ENCODE measurements at regions not wholly inside any gene's neighbourhood (a gene's known extent, or its start where the extent isn't known, plus 50 kb on each side); places are given as distances from the start of the nearest gene placed in this dataset.

GRCh38 chr1:234893725-234894630 is 234.7 kb downstream of the TOMM20 start:
- 47 to 58% methylated on average over 6 to 11 of the region's 11 CpGs for WGBS, 2 donors (ENCODE audit: low coverage in 1 of 2)
- in situ Hi-C loops (cut with MboI; ENCODE audit: low pct_ligation_motif_present in 1 of 4, low pct_unique_long_range_greater_than_20kb in 1 of 4, low sequenced_read_pairs in 3 of 4): no loop called here

GRCh38 chr1:234893359-234893724 is 235.3 kb downstream of the TOMM20 start:
- WGBS, 2 donors (ENCODE audit: low coverage in 1 of 2): 89% methylated on average over 6 of the region's 6 CpGs; no CpG with 5 or more reads in 1 of the 2 donors
- Histone ChIP-seq H3K9me3 (no peaks in the 10 kb centered on the region), H3K27me3 (no peaks in the 10 kb centered on the region), H3K4me1 (peaks cover 0 to 9% (median 6%) of the 10 kb centered on the region in 4 donors), H3K36me3 (no peaks in the 10 kb centered on the region), H3K4me3 (no peak overlapping the region), H3K27ac (peak overlapping the region in 2 of 4 donors; percentile 37 to 46)
- no peak for DNase-seq
- intact Hi-C loops (cut with DNase I; ENCODE audit: low total_unique reads): no loop called here
- no peak for TF ChIP-seq CTCF (IDR thresholded peaks at IDR 0.05)
- TF ChIP-seq POLR2A (IDR thresholded peaks at IDR 0.05): no peak
- TF ChIP-seq EP300 (IDR thresholded peaks at IDR 0.05; ENCODE audit: low read depth): no peak
- TF ChIP-seq POLR2AphosphoS5 (IDR thresholded peaks at IDR 0.05): no peak
- in situ Hi-C loops (cut with MboI; ENCODE audit: low pct_ligation_motif_present in 1 of 4, low pct_unique_long_range_greater_than_20kb in 1 of 4, low sequenced_read_pairs in 3 of 4): no loop called here

More at GRCh38 chr1:234893725-234894630, 234.7 kb downstream of the TOMM20 start:
- H3K4me1 ChIP-seq: peaks cover 0 to 14% (median 9%) of the 10 kb centered on the region in 4 donors
- peak overlapping the region in 3 of 4 donors; percentile 24 to 46 (median 37) for H3K27ac ChIP-seq
- H3K9me3 ChIP-seq: no peaks in the 10 kb centered on the region
- no peak for TF ChIP-seq POLR2A (IDR thresholded peaks at IDR 0.05)
- TF ChIP-seq CTCF (IDR thresholded peaks at IDR 0.05): no peak
- TF ChIP-seq EP300 (IDR thresholded peaks at IDR 0.05; ENCODE audit: low read depth): no peak
- TF ChIP-seq POLR2AphosphoS5 (IDR thresholded peaks at IDR 0.05): no peak
- H3K36me3 ChIP-seq: no peaks in the 10 kb centered on the region
- no peak for DNase-seq
- no peak overlapping the region for H3K4me3 ChIP-seq
- intact Hi-C loops (cut with DNase I; ENCODE audit: low total_unique reads): no loop called here
- H3K27me3 ChIP-seq: no peaks in the 10 kb centered on the region

- Histone ChIP-seq H3K9me3 (no peaks in the 10 kb centered on the region), H3K36me3 (no peaks in the 10 kb centered on the region), H3K27ac (no peak overlapping the region), H3K27me3 (no peaks in the 10 kb centered on the region), H3K4me1 (peaks cover 0 to 9% (median 4%) of the 10 kb centered on the region in 4 donors), H3K4me3 (no peak overlapping the region)
- in situ Hi-C loops (cut with MboI; ENCODE audit: low pct_ligation_motif_present in 1 of 4, low pct_unique_long_range_greater_than_20kb in 1 of 4, low sequenced_read_pairs in 3 of 4): no loop called here
- TF ChIP-seq POLR2AphosphoS5 (IDR thresholded peaks at IDR 0.05) (no peak), EP300 (IDR thresholded peaks at IDR 0.05; ENCODE audit: low read depth) (no peak), POLR2A (IDR thresholded peaks at IDR 0.05) (no peak), CTCF (IDR thresholded peaks at IDR 0.05) (no peak)
- intact Hi-C loops (cut with DNase I; ENCODE audit: low total_unique reads): no loop called here
- 94% methylated on average over 4 of the region's 4 CpGs; no CpG with 5 or more reads in 1 of the 2 donors for WGBS, 2 donors (ENCODE audit: low coverage in 1 of 2)
- no peak for DNase-seq
Measured at GRCh38 chr1:234892642-234893041, 236.0 kb downstream of the TOMM20 start.

- TF ChIP-seq POLR2AphosphoS5 (IDR thresholded peaks at IDR 0.05) (no peak), POLR2A (IDR thresholded peaks at IDR 0.05) (no peak), CTCF (IDR thresholded peaks at IDR 0.05) (no peak), EP300 (IDR thresholded peaks at IDR 0.05; ENCODE audit: low read depth) (no peak)
- no peak overlapping the region for H3K4me3 ChIP-seq
- no peaks in the 10 kb centered on the region for H3K27me3 ChIP-seq
- WGBS, 2 donors (ENCODE audit: low coverage in 1 of 2): 40 to 73% methylated on average over 1 to 3 of the region's 3 CpGs
- no peaks in the 10 kb centered on the region for H3K36me3 ChIP-seq
- peaks cover 0 to 14% (median 9%) of the 10 kb centered on the region in 4 donors for H3K4me1 ChIP-seq
- H3K27ac ChIP-seq: no peak overlapping the region
- no peaks in the 10 kb centered on the region for H3K9me3 ChIP-seq
- in situ Hi-C loops (cut with MboI; ENCODE audit: low pct_ligation_motif_present in 1 of 4, low pct_unique_long_range_greater_than_20kb in 1 of 4, low sequenced_read_pairs in 3 of 4): no loop called here
- no peak for DNase-seq
- intact Hi-C loops (cut with DNase I; ENCODE audit: low total_unique reads): no loop called here
Measured at GRCh38 chr1:234891427-234891826, 237.2 kb downstream of the TOMM20 start.

Data from transverse colon (tissue), 4 donors.